ENCODE measurements at regions not wholly inside any gene's neighbourhood (a gene's known extent, or its start where the extent isn't known, plus 50 kb on each side); places are given as distances from the start of the nearest gene placed in this dataset.

GRCh38 chr2:182646763-182647498 lies 69.1 kb upstream of the DNAJC10 start:
- no peak overlapping the region for H3K27ac ChIP-seq
- no peaks in the 10 kb centered on the region for H3K9me3 ChIP-seq
- TF ChIP-seq POLR2AphosphoS5 (IDR thresholded peaks at IDR 0.05) (no peak), POLR2A (IDR thresholded peaks at IDR 0.05) (no peak), EP300 (IDR thresholded peaks at IDR 0.05) (no peak)
- TF ChIP-seq, protein P1, sequence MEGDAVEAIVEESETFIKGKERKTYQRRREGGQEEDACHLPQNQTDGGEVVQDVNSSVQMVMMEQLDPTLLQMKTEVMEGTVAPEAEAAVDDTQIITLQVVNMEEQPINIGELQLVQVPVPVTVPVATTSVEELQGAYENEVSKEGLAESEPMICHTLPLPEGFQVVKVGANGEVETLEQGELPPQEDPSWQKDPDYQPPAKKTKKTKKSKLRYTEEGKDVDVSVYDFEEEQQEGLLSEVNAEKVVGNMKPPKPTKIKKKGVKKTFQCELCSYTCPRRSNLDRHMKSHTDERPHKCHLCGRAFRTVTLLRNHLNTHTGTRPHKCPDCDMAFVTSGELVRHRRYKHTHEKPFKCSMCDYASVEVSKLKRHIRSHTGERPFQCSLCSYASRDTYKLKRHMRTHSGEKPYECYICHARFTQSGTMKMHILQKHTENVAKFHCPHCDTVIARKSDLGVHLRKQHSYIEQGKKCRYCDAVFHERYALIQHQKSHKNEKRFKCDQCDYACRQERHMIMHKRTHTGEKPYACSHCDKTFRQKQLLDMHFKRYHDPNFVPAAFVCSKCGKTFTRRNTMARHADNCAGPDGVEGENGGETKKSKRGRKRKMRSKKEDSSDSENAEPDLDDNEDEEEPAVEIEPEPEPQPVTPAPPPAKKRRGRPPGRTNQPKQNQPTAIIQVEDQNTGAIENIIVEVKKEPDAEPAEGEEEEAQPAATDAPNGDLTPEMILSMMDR (IDR thresholded peaks at IDR 0.05) = no peak
- no peaks in the 10 kb centered on the region for H3K27me3 ChIP-seq
- no peak overlapping the region for H3K4me3 ChIP-seq
- no peaks in the 10 kb centered on the region for H3K4me1 ChIP-seq
- H3K36me3 ChIP-seq = no peaks in the 10 kb centered on the region
- no peak for ATAC-seq
- WGBS, 2 donors (ENCODE audit: low coverage in 1 of 2) = 81 to 92% methylated on average over 5 of the region's 5 CpGs

DNA sequence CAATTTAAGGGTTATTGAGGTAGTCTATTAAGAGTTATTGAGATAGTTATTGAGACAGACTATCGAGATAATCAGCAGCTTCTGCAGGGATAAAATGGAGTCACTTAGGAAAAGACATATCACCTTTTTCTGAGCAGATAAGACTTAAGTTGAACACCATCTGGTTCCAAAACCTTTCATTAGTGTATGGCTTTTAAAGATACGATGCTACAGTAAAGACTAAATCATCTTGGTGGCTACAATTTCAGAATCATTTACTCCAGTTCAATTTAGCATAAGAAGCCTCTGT lies 68.6 kb upstream of the DNAJC10 start:
- 88 to 94% methylated on average over 2 of the region's 2 CpGs for WGBS, 2 donors (ENCODE audit: low coverage in 1 of 2)
- ATAC-seq = no peak
- Histone ChIP-seq H3K4me3 (no peak overlapping the region), H3K27me3 (no peaks in the 10 kb centered on the region), H3K4me1 (no peaks in the 10 kb centered on the region), H3K9me3 (no peaks in the 10 kb centered on the region), H3K27ac (no peak overlapping the region), H3K36me3 (no peaks in the 10 kb centered on the region)
- TF ChIP-seq POLR2AphosphoS5 (IDR thresholded peaks at IDR 0.05) = no peak
- no peak for TF ChIP-seq EP300 (IDR thresholded peaks at IDR 0.05)
- TF ChIP-seq, protein P1 (IDR thresholded peaks at IDR 0.05) = no peak
- no peak for TF ChIP-seq POLR2A (IDR thresholded peaks at IDR 0.05)

DNA sequence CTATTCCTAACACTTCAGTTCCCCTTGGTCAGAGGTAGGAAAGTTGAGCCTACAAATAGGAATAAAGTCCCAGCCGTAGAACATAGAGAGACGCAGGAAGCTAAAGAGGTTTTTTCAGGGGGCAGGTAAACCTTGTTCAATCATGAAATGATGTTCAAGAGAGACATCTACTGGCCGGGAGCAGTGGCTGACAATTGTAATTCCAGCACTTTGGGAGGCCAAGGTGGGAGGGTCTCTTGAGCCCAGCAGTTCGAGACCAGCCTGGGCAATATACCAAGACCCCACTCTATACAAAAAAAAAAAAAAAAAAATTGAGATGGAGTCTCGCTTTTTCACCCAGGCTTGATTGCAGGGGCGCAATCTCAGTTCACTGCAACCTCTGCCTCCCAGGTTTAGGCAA lies 66.7 kb upstream of the DNAJC10 start:
- Histone ChIP-seq H3K27ac (no peak overlapping the region), H3K4me1 (no peaks in the 10 kb centered on the region), H3K9me3 (no peaks in the 10 kb centered on the region), H3K36me3 (no peaks in the 10 kb centered on the region), H3K27me3 (no peaks in the 10 kb centered on the region), H3K4me3 (no peak overlapping the region)
- TF ChIP-seq, protein P1 (IDR thresholded peaks at IDR 0.05) = peak in 2 of 4 experiments; percentile 21 to 48
- TF ChIP-seq POLR2A (IDR thresholded peaks at IDR 0.05) = no peak
- 69 to 81% methylated on average over 4 to 5 of the region's 6 CpGs for whole genome bisulfite sequencing, 2 donors (ENCODE audit: low coverage in 1 of 2)
- no peak for ATAC-seq

DNA sequence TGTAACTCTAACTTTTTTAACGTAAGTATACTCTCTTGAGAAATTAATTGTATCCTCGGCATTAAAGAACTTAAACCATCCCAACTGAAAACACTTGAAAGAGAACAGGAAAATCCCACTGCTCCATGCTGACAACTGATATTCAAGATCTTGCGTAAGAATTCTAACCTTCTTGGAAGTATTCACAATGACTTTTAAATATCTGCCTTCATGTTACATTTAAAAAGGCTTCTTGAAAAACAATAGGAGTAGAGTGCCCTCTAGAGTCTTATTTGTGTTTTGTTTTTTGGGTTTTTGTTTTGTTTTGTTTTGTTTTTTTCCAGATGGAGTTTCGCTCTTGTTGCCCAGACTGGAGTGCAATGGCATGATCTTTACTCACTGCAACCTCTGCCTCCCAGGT lies 65.4 kb upstream of the DNAJC10 start:
- Histone ChIP-seq H3K4me1 (no peaks in the 10 kb centered on the region), H3K4me3 (no peak overlapping the region), H3K27ac (no peak overlapping the region), H3K9me3 (no peaks in the 10 kb centered on the region), H3K36me3 (no peaks in the 10 kb centered on the region), H3K27me3 (no peaks in the 10 kb centered on the region)
- peak; percentile 78 for ATAC-seq
- WGBS, 2 donors (ENCODE audit: low coverage in 1 of 2) = 38 to 42% methylated on average over 4 of the region's 4 CpGs
- TF ChIP-seq, protein P1 (IDR thresholded peaks at IDR 0.05) = peak; percentile 35 to 66 (median 64)
- no peak for TF ChIP-seq POLR2AphosphoS5 (IDR thresholded peaks at IDR 0.05)

DNA sequence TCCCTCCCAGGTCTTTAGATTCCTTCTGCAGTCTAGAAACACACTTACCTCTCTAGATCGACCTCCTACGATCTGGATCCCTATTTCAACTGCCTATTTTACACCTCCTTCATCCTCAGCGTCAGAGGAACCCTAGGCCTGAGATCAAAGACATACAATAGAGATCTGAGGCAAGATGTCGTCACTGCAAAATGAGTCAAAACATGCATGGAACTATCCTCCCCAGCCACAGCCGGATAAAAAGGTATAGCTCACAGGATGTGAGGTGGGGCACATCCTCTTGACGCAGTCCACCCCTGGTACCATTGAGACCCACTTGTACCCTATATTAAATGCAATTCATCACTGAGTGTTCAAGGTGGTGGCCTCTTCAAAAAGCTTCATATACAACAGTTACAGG lies 63.7 kb upstream of the DNAJC10 start:
- no peak for TF ChIP-seq POLR2AphosphoS5 (IDR thresholded peaks at IDR 0.05)
- TF ChIP-seq, protein P1 (IDR thresholded peaks at IDR 0.05) = no peak
- TF ChIP-seq EP300 (IDR thresholded peaks at IDR 0.05) = no peak
- no peak for TF ChIP-seq POLR2A (IDR thresholded peaks at IDR 0.05)
- Histone ChIP-seq H3K9me3 (no peaks in the 10 kb centered on the region), H3K4me1 (no peaks in the 10 kb centered on the region), H3K4me3 (no peak overlapping the region), H3K27me3 (no peaks in the 10 kb centered on the region), H3K36me3 (no peaks in the 10 kb centered on the region), H3K27ac (no peak overlapping the region)
- WGBS, 2 donors (ENCODE audit: low coverage in 1 of 2) = 70 to 79% methylated on average over 3 to 6 of the region's 6 CpGs
- ATAC-seq = no peak

Data from gastroesophageal sphincter (tissue), 4 donors.